H9 (cell line): ENCODE measurements at regions not wholly inside any gene's neighbourhood (a gene's known extent, or its start where the extent isn't known, plus 50 kb on each side); places are given as distances from the start of the nearest gene placed in this dataset.

Experiments used
- DNase-seq: peaks from one replicate; pipeline ENCODE4 v3.0.0-alpha.2; 2017
- H2AFZ ChIP-seq: one replicate; pipeline ENCODE4 v1.6.1; 2013; ENCODE audit warnings: mild to moderate bottlenecking, low read length, control low read depth, moderate library complexity
- H2AK5ac ChIP-seq: 2 replicates; pipeline ENCODE4 v1.6.1; 2013; ENCODE audit warnings: low read length, control low read depth, mixed read lengths; ENCODE audit not compliant: insufficient read length
- H2BK120ac ChIP-seq: one replicate; pipeline ENCODE4 v1.6.1; 2013; ENCODE audit warnings: low read depth, mild to moderate bottlenecking, low read length, control low read depth, inconsistent platforms; ENCODE audit not compliant: poor library complexity, severe bottlenecking
- H2BK12ac ChIP-seq: 2 replicates; pipeline ENCODE4 v1.6.1; 2013; ENCODE audit warnings: low read length, control low read depth, mixed read lengths, low read depth; ENCODE audit not compliant: insufficient read length
- H2BK15ac ChIP-seq: 2 replicates; pipeline ENCODE4 v1.6.1; 2013; ENCODE audit warnings: low read depth, low read length, control low read depth
- H2BK20ac ChIP-seq: one replicate; pipeline ENCODE4 v1.6.1; 2013; ENCODE audit warnings: low read depth, mild to moderate bottlenecking, low read length, control low read depth, inconsistent platforms; ENCODE audit not compliant: poor library complexity, severe bottlenecking
- H2BK5ac ChIP-seq: 2 replicates; pipeline ENCODE4 v1.6.1; 2013; ENCODE audit warnings: low read length, control low read depth, mixed read lengths; ENCODE audit not compliant: insufficient read length
- H3K14ac ChIP-seq: 2 replicates; pipeline ENCODE4 v1.6.1; 2013; ENCODE audit warnings: low read length, control low read depth; ENCODE audit not compliant: insufficient read depth
- H3K18ac ChIP-seq: 2 replicates; pipeline ENCODE4 v1.6.1; 2013; ENCODE audit warnings: low read depth, mild to moderate bottlenecking, mixed read lengths, low read length, control low read depth; ENCODE audit not compliant: insufficient read length
- H3K23ac ChIP-seq: 2 replicates; pipeline ENCODE4 v1.6.1; 2013; ENCODE audit warnings: low read length, control low read depth, mixed read lengths, low read depth; ENCODE audit not compliant: insufficient read length
- H3K23me2 ChIP-seq: 2 replicates; pipeline ENCODE4 v1.6.1; 2013; ENCODE audit warnings: low read depth, mild to moderate bottlenecking, mixed read lengths, low read length, control low read depth; ENCODE audit not compliant: insufficient read length, poor library complexity, severe bottlenecking
- H3K27ac ChIP-seq: 2 replicates; pipeline ENCODE4 v1.5.1; 2013; ENCODE audit warnings: low read length, control low read depth, mixed read lengths, low read depth; ENCODE audit not compliant: insufficient read length
- H3K27me3 ChIP-seq: 2 replicates; pipeline ENCODE4 v1.6.1; 2013; ENCODE audit warnings: low read length, control low read depth, inconsistent platforms; ENCODE audit not compliant: insufficient read depth
- H3K4ac ChIP-seq: 2 replicates; pipeline ENCODE4 v1.6.1; 2013; ENCODE audit warnings: low read depth, mild to moderate bottlenecking, control low read depth, inconsistent platforms, low read length, moderate library complexity
- H3K4me1 ChIP-seq: 2 replicates; pipeline ENCODE4 v1.6.1; 2013; ENCODE audit warnings: low read length, control low read depth, inconsistent platforms; ENCODE audit not compliant: insufficient read depth
- H3K4me2 ChIP-seq: 2 replicates; pipeline ENCODE4 v1.6.1; 2013; ENCODE audit warnings: low read length, control low read depth, mixed read lengths; ENCODE audit not compliant: insufficient read length, insufficient read depth
- H3K56ac ChIP-seq: 2 replicates; pipeline ENCODE4 v1.6.1; 2013; ENCODE audit warnings: low read depth, mild to moderate bottlenecking, mixed read lengths, low read length, control low read depth; ENCODE audit not compliant: insufficient read length
- H3K79me1 ChIP-seq: 2 replicates; pipeline ENCODE4 v1.6.1; 2013; ENCODE audit warnings: low read depth, mild to moderate bottlenecking, moderate library complexity, low read length, control low read depth, inconsistent platforms; ENCODE audit not compliant: insufficient read depth, poor library complexity, severe bottlenecking
- H3K79me2 ChIP-seq: 2 replicates; pipeline ENCODE4 v1.6.1; 2013; ENCODE audit warnings: low read length, control low read depth, inconsistent platforms; ENCODE audit not compliant: insufficient read depth
- H3K9ac ChIP-seq: 2 replicates; pipeline ENCODE4 v1.6.1; 2013; ENCODE audit warnings: low read length, control low read depth, mixed read lengths; ENCODE audit not compliant: insufficient read length; ENCODE audit errors: extremely low read depth
- H3K9me3 ChIP-seq: one replicate; pipeline ENCODE4 v1.6.1; 2013; ENCODE audit warnings: low read depth, low read length, inconsistent platforms; ENCODE audit not compliant: control insufficient read depth
- H3T11ph ChIP-seq: one replicate; pipeline ENCODE4 v1.6.1; 2013; ENCODE audit warnings: mild to moderate bottlenecking, low read length, control low read depth, inconsistent platforms
- H4K20me1 ChIP-seq: one replicate; pipeline ENCODE4 v1.6.1; 2013; ENCODE audit not compliant: control insufficient read depth, insufficient read length, insufficient read depth
- H4K5ac ChIP-seq: 2 replicates; pipeline ENCODE4 v1.6.1; 2013; ENCODE audit warnings: low read depth, mild to moderate bottlenecking, mixed read lengths, low read length, control low read depth; ENCODE audit not compliant: insufficient read length
- H4K8ac ChIP-seq: replicated peaks from 2 replicates; pipeline ENCODE4 v1.6.1; 2013; ENCODE audit warnings: low read length, control low read depth, mixed read lengths, low read depth; ENCODE audit not compliant: insufficient read length
- H4K91ac ChIP-seq: 2 replicates; pipeline ENCODE4 v1.6.1; 2013; ENCODE audit warnings: low read depth, mild to moderate bottlenecking, moderate library complexity, mixed read lengths, low read length, control low read depth; ENCODE audit not compliant: insufficient read length
- H3K27ac Mint-ChIP-seq, 3 experiments: 2 replicates in 2 of 3; 3 replicates in 1 of 3; pipeline ENCODE4 v1.8.0; 2020 to 2021; ENCODE audit warnings: mixed read lengths in 3 of 3, mild to moderate bottlenecking in 1 of 3, moderate library complexity in 1 of 3
- H3K27me3 Mint-ChIP-seq: 2 replicates; pipeline ENCODE4 v1.8.0; 2021; ENCODE audit warnings: low read depth, mild to moderate bottlenecking, moderate library complexity, mixed read lengths
- H3K36me3 Mint-ChIP-seq, 3 experiments: 2 replicates in 2 of 3; 3 replicates in 1 of 3; pipeline ENCODE4 v1.8.0; 2020 to 2021; ENCODE audit warnings: low read depth in 3 of 3, mixed read lengths in 3 of 3; ENCODE audit not compliant: insufficient read depth in 1 of 3
- H3K4me1 Mint-ChIP-seq, 2 experiments: 2 replicates each; pipeline ENCODE4 v1.8.0; 2020; ENCODE audit warnings: mixed read lengths in 2 of 2
- H3K4me3 Mint-ChIP-seq, 2 experiments: 2 replicates in 1 of 2; 3 replicates in 1 of 2; pipeline ENCODE4 v1.8.0; 2020 to 2021; ENCODE audit warnings: mild to moderate bottlenecking in 2 of 2, mixed read lengths in 2 of 2, moderate library complexity in 1 of 2
- H3K9me3 Mint-ChIP-seq, 2 experiments: 2 replicates in 1 of 2; 3 replicates in 1 of 2; pipeline ENCODE4 v1.8.0; 2020; ENCODE audit warnings: mild to moderate bottlenecking in 2 of 2, mixed read lengths in 2 of 2, moderate library complexity in 1 of 2
- WGBS: extraction: QIAGEN DNeasy Blood & Tissue Kit; methylation state at CpG from one replicate; pipeline ENCODE4 v1.1.7; 2013; ENCODE audit warnings: missing lambda C conversion rate, low lambda C conversion rate, mixed read lengths; ENCODE audit not compliant: insufficient read length; ENCODE audit errors: extremely low coverage; 5-methylcytosine and 5-hydroxymethylcytosine counted together
- TF ChIP-seq, protein P1 (sequence below): fragments of 200-600 bp; sonication (generic); conservative IDR thresholded peaks from 3 replicates; pipeline ENCODE4 v1.8.0; 2021; ENCODE audit warnings: antibody characterized with exemption, mild to moderate bottlenecking

DNA sequence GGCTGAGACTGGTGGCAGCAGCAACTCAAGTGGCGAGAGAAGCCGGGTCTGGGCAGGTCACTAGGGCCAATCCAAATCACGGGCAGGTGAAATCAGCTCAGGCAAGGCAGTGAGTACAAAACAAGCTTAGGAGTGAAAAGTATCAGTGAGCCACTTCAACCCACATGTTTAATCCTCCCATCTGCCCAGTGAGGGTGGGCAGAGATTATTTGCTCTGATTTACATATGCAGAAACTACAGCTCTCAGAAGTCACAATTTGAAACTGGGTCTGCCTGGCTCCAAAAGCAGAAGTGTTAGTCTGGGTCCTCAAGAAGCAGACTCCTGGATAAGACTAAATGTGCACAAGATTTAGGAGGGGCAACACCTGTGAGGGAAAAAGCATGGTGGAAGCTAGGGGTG is 173.7 kb upstream of the LRFN2 start:
- Histone ChIP-seq H3K23ac (no peak overlapping the region), H2BK5ac (no peak overlapping the region), H3K9me3 (no peaks in the 10 kb centered on the region), H3K4ac (no peak overlapping the region), H4K20me1 (no peaks in the 10 kb centered on the region), H2BK120ac (no peak overlapping the region), H3K27me3 (no peaks in the 10 kb centered on the region; the same call in 1 of the 2 replicates), H2AFZ (no peak overlapping the region), H3K4me2 (no peak overlapping the region), H3K14ac (no peak overlapping the region), H3K4me1 (no peaks in the 10 kb centered on the region), H2AK5ac (no peak overlapping the region), H3K9ac (no peak overlapping the region), H3T11ph (no peak overlapping the region), H2BK20ac (no peak overlapping the region), H3K56ac (no peak overlapping the region), H4K91ac (no peak overlapping the region), H4K8ac (no peak overlapping the region), H3K23me2 (no peaks in the 10 kb centered on the region), H3K18ac (no peak overlapping the region), H3K27ac (no peak overlapping the region), H4K5ac (no peak overlapping the region), H3K79me2 (no peaks in the 10 kb centered on the region), H2BK12ac (no peak overlapping the region), H3K79me1 (no peaks in the 10 kb centered on the region), H2BK15ac (no peak overlapping the region)
- H3K4me3 Mint-ChIP-seq: no peak overlapping the region
- WGBS: no CpG with 5 or more reads among the region's 3 CpGs
- H3K36me3 Mint-ChIP-seq: no peaks in the 10 kb centered on the region
- H3K27me3 Mint-ChIP-seq: peaks cover 11% of the 10 kb centered on the region
- no peaks in the 10 kb centered on the region; a peak in 1 of 5 replicates for H3K9me3 Mint-ChIP-seq
- TF ChIP-seq, protein P1, sequence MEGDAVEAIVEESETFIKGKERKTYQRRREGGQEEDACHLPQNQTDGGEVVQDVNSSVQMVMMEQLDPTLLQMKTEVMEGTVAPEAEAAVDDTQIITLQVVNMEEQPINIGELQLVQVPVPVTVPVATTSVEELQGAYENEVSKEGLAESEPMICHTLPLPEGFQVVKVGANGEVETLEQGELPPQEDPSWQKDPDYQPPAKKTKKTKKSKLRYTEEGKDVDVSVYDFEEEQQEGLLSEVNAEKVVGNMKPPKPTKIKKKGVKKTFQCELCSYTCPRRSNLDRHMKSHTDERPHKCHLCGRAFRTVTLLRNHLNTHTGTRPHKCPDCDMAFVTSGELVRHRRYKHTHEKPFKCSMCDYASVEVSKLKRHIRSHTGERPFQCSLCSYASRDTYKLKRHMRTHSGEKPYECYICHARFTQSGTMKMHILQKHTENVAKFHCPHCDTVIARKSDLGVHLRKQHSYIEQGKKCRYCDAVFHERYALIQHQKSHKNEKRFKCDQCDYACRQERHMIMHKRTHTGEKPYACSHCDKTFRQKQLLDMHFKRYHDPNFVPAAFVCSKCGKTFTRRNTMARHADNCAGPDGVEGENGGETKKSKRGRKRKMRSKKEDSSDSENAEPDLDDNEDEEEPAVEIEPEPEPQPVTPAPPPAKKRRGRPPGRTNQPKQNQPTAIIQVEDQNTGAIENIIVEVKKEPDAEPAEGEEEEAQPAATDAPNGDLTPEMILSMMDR: no peak
- peak overlapping the region in 1 of 3 experiments; percentile 11; a peak in 1 of 7 replicates for H3K27ac Mint-ChIP-seq
- DNase-seq: no peak
- peaks cover 0 to 6% of the 10 kb centered on the region in 2 experiments; a peak in 2 of 4 replicates for H3K4me1 Mint-ChIP-seq
